ENCODE measurements at regions not wholly inside any gene's neighbourhood (a gene's known extent, or its start where the extent isn't known, plus 50 kb on each side); places are given as distances from the start of the nearest gene placed in this dataset.
"Not testable (repeated sequence)": the region's sequence is repeated elsewhere in the genome, so short reads cannot be mapped to it uniquely, and the experiment has no call there.

GRCh38 chr5:78726571-78726970, 78.0 kb upstream of the LHFPL2 start:
- no peak for DNase-seq

- no peak for DNase-seq
Observed at GRCh38 chr5:78726003-78726402, 77.4 kb upstream of the LHFPL2 start.

GRCh38 chr5:78724061-78724460, 75.5 kb upstream of the LHFPL2 start:
- DNase-seq, result no peak

GRCh38 chr5:78720997-78721396, 72.4 kb upstream of the LHFPL2 start:
- no peak for DNase-seq

GRCh38 chr5:78720227-78720985, 71.8 kb upstream of the LHFPL2 start:
- DNase-seq, result no peak

- no peak for DNase-seq
Observed at GRCh38 chr5:78719504-78720219, 71.1 kb upstream of the LHFPL2 start.

GRCh38 chr5:78718824-78719223, 70.3 kb upstream of the LHFPL2 start:
- no peak for DNase-seq

GRCh38 chr5:78717674-78718584, 69.4 kb upstream of the LHFPL2 start:
- DNase-seq, result no peak

- no peak for DNase-seq
Observed at GRCh38 chr5:78716206-78716605, 67.6 kb upstream of the LHFPL2 start.

GRCh38 chr5:78715351-78715750, 66.8 kb upstream of the LHFPL2 start:
- not testable (repeated sequence) for DNase-seq

- not testable (repeated sequence) for DNase-seq
Observed at GRCh38 chr5:78711670-78712069, 63.1 kb upstream of the LHFPL2 start.

GRCh38 chr5:78709729-78710430, 61.3 kb upstream of the LHFPL2 start:
- not testable (repeated sequence) for DNase-seq

- no peak for DNase-seq
Observed at GRCh38 chr5:78706825-78707224, 58.3 kb upstream of the LHFPL2 start.

- no peak for DNase-seq
Observed at GRCh38 chr5:78706381-78706780, 57.8 kb upstream of the LHFPL2 start.

- DNase-seq, result no peak
Observed at GRCh38 chr5:78705826-78706225, 57.3 kb upstream of the LHFPL2 start.

GRCh38 chr5:78701795-78702410, 53.3 kb upstream of the LHFPL2 start:
- no peak for DNase-seq

- DNase-seq, result peak; percentile 20
Observed at GRCh38 chr5:78699552-78700153, 51.1 kb upstream of the LHFPL2 start.

GRCh38 chr5:78698191-78698791, 49.7 kb upstream of the LHFPL2 start:
- no peak for DNase-seq
